Left forelimb (tissue), 1 donor: ENCODE measurements at regions not wholly inside any gene's neighbourhood (a gene's known extent, or its start where the extent isn't known, plus 50 kb on each side); places are given as distances from the start of the nearest gene placed in this dataset.

ENCODE experiments used
- DNase-seq: peaks from one replicate; pipeline ENCODE4 v3.0.0-alpha.2; 2018; ENCODE audit warnings: low spot score

GRCh38 chr5:54611290-54611951 is 93.9 kb downstream of the SNX18 start:
- DNase-seq = no peak

- no peak for DNase-seq
Observed at GRCh38 chr5:54610197-54610944, 92.8 kb downstream of the SNX18 start.

DNA sequence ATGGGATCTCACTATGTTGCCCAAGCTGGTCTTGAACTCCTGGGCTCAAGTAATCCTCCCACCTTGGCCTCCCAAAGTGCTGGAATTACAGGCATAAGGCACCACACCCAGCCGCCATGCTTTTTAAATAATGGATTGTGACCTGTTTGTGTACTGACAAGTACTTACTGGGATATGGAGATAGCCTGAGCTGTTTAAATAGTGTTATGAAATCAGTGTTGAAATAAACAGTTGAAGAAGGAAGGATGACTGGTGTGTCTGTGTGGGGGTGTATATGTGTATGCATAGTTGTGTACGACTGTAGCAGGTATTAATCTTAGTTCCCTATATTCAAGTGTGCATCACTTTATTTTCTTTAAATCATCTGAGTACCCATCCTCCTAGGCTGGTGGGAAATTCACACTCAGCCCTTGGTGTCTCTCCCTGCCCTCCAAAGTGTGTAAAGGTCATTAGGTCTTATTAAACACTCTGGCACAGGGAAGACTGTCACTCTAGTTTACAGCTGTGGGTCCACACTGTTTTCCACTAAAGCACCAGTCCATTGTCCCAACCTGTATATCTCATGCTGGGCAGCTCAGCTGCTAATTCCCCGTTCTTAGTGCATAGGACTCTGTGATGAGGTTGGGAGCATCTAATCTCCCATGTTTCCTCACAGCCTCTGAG is 91.0 kb downstream of the SNX18 start:
- DNase-seq = no peak

DNA sequence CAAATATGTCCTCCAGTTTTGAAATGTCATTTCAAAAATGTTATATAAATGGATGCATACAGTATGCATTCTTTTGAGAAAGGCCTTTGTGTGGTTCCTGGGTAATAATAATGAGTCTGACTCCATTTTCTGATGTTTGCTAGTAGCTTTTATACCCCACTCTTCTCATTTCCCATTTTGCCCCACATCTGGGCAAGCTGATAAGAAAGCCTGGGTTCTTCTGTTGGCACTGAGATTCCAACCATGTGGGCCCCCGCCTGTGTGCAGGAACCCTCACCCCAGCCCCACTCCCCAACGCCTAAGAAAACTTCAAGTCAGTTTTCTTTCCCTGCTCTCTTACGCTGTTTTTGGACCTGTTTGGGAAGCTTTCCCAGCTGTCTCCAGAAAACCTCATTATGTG is 89.4 kb downstream of the SNX18 start:
- DNase-seq = no peak

- DNase-seq = no peak
Observed at GRCh38 chr5:54603372-54603771, 85.8 kb downstream of the SNX18 start.

- no peak for DNase-seq
Observed at GRCh38 chr5:54602475-54602874, 84.9 kb downstream of the SNX18 start.

GRCh38 chr5:54601411-54602230 is 84.1 kb downstream of the SNX18 start:
- no peak for DNase-seq
